Coronary artery (tissue), 2 donors: ENCODE measurements at regions not wholly inside any gene's neighbourhood (a gene's known extent, or its start where the extent isn't known, plus 50 kb on each side); places are given as distances from the start of the nearest gene placed in this dataset.
"Not testable (repeated sequence)": the region's sequence is repeated elsewhere in the genome, so short reads cannot be mapped to it uniquely, and the experiment has no call there.

Experiments
- DNase-seq: peaks from one replicate; pipeline ENCODE4 v3.0.0-alpha.2; 2017; ENCODE audit warnings: low spot score
- H3K27ac ChIP-seq, 2 donors: fragments of 200-600 bp; sonication (generic); one replicate each; pipeline ENCODE4 v1.5.1; 2016 to 2019
- H3K4me3 ChIP-seq: fragments of 200-600 bp; sonication (generic); 2 replicates; pipeline ENCODE4 v1.5.1; 2016; ENCODE audit warnings: mild to moderate bottlenecking, moderate library complexity
- TF ChIP-seq, protein P1 (sequence below): fragments of 200-600 bp; sonication (generic); IDR thresholded peaks from one replicate; pipeline ENCODE4 v1.5.1; 2019; ENCODE audit warnings: antibody characterized with exemption

DNA sequence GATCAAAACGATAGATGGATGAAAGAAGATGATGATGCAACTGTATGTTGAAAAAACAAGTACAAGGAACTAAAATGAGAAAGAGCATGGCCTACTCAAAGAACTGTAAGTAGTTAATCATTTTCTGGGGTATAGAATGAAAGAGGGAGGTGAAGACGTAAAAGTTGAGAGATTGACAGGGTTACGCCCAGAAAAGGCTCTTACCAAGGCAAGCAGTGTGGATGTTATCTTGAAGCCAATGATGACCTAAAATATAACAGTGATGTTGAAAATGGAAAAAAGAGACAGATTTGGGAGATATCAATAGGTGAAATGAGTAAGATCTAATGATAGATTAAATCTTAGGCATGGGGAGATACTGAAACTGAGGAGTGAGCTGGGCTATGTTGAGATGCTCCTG lies 80.4 kb upstream of the GNAQ start:
- Histone ChIP-seq H3K4me3 (no peak overlapping the region), H3K27ac (no peak overlapping the region)
- TF ChIP-seq, protein P1, sequence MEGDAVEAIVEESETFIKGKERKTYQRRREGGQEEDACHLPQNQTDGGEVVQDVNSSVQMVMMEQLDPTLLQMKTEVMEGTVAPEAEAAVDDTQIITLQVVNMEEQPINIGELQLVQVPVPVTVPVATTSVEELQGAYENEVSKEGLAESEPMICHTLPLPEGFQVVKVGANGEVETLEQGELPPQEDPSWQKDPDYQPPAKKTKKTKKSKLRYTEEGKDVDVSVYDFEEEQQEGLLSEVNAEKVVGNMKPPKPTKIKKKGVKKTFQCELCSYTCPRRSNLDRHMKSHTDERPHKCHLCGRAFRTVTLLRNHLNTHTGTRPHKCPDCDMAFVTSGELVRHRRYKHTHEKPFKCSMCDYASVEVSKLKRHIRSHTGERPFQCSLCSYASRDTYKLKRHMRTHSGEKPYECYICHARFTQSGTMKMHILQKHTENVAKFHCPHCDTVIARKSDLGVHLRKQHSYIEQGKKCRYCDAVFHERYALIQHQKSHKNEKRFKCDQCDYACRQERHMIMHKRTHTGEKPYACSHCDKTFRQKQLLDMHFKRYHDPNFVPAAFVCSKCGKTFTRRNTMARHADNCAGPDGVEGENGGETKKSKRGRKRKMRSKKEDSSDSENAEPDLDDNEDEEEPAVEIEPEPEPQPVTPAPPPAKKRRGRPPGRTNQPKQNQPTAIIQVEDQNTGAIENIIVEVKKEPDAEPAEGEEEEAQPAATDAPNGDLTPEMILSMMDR = no peak
- DNase-seq = no peak

DNA sequence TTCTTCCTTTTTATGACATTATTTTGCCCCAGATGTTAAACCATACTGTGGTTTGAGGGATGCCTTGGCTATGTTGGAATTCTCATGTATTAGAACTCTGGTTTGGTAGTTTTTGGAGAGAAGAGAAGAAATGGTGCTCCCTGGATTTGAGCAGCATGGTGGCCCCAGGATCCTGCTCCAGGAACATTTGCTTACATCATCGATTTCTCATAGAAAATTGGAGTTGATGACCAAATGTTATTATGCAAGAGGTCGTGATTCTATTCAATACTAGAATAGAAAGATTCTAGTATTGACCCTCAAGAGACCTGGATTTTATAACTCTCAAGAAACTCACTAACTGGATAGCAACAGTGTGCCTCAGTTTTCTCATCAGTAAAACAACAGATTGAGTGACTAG lies 77.5 kb upstream of the GNAQ start:
- H3K4me3 ChIP-seq = no peak overlapping the region
- no peak overlapping the region for H3K27ac ChIP-seq
- TF ChIP-seq, protein P1 = no peak
- no peak for DNase-seq

DNA sequence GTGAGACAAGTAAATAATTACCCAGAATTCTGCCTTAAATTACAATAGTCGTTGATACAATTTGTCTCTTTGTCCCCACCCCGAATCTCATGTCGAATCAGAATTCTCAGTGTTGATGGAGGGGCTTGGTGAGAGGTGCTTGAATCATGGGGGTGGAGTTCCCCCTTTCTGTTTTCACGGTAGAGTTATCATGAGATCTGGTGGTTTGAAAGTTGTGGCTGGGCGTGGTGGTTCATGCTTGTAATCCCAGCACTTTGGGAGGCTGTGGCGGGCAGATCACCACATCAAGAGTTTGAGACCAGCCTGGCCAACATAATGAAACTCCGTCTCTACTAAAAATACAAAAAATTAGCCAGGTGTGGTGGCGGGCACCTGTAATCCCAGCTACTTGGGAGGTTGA lies 75.0 kb upstream of the GNAQ start:
- not testable (repeated sequence) for DNase-seq, H3K4me3 ChIP-seq, H3K27ac ChIP-seq

DNA sequence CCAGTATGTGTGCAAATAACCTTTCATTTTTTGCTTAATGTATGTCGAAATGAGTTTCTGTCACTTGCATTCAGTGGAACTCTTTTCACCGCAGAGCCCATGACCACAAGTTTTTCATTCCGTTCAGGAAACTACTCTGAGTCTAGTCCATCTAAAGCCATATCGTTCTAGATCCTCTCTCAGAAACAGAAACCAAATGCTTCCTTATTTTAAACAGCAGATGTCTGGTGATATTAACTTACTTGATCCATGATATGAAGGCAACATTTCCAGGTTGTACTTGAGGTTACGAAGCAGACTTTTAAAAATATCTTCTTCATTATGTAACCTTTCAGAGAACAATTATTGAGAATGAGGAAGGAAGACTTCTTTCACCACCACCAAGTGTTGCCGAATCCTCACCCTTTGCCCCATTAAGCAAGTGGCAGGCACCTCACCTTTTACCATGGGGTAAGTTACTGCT lies 72.4 kb upstream of the GNAQ start:
- TF ChIP-seq, protein P1 = no peak
- Histone ChIP-seq H3K4me3 (no peak overlapping the region), H3K27ac (peak overlapping the region in 1 of 2 donors; percentile 35)
- DNase-seq = no peak

DNA sequence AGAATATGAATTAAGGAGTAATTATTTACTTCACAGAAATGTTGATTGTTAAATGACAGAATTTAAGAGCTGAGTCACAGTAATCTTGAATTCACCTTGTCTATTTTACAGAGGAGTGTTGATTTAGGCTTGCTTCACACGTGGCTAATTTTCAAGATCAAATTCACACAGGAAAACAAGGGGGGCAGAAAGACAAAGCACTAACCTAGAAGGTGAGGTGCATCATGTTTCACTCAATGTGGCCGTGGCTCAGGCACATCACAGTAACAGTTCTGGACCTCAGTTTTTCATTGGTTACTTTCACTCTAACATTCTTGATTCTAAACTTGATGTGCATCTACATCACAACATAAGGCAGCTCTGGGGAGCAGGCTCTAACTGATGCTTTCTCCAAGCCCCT lies 69.6 kb upstream of the GNAQ start:
- TF ChIP-seq, protein P1 = no peak
- DNase-seq = no peak
- no peak overlapping the region for H3K27ac ChIP-seq
- H3K4me3 ChIP-seq = no peak overlapping the region

- TF ChIP-seq, protein P1 = no peak
- no peak overlapping the region for H3K4me3 ChIP-seq
- H3K27ac ChIP-seq = peak overlapping the region in 1 of 2 donors; percentile 31
- no peak for DNase-seq
Measured at GRCh38 chr9:78097541-78097940, 65.9 kb upstream of the GNAQ start.

- H3K27ac ChIP-seq = no peak overlapping the region
- TF ChIP-seq, protein P1 = no peak
Measured at GRCh38 chr9:78091731-78092130, 60.1 kb upstream of the GNAQ start.

DNA sequence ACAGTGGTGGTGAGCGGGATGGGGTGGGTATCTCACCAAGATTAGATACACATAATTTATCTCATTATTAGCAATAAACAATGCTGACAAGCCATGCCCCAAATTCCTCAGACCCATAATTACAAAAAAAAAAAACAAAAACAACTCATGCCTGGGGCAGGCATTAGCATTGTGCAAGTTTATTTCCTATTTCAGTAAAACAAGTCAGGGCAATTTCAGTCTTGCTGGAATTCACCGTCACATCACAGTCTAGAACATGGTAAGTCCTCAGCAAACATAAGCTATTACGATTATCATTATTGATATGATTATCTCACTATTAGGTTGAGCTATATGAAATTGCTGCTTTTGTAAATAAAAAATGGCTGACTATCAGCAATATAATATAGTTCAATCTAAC lies 57.5 kb upstream of the GNAQ start:
- Histone ChIP-seq H3K4me3 (no peak overlapping the region), H3K27ac (no peak overlapping the region)
- TF ChIP-seq, protein P1 = no peak
- DNase-seq = no peak

More at GRCh38 chr9:78091731-78092130, 60.1 kb upstream of the GNAQ start:
- DNase-seq = no peak
- no peak overlapping the region for H3K4me3 ChIP-seq

GRCh38 chr9:78088190-78088589 lies 56.6 kb upstream of the GNAQ start:
- not testable (repeated sequence) for H3K27ac ChIP-seq, DNase-seq, H3K4me3 ChIP-seq
